HepG2 (cell line): ENCODE measurements at regions not wholly inside any gene's neighbourhood (a gene's known extent, or its start where the extent isn't known, plus 50 kb on each side); places are given as distances from the start of the nearest gene placed in this dataset.
A peak's percentile ranks its signal among the peaks of the same experiment; 100 is the strongest.

ENCODE experiments used
- AHDC1 ChIP-seq: sonication (generic); formaldehyde crosslinking; IDR thresholded peaks from 2 replicates; pipeline ENCODE4 v1.5.1; 2020; ENCODE audit warnings: mild to moderate bottlenecking, missing genetic modification reagents, borderline replicate concordance
- CAMTA2 ChIP-seq: sonication (generic); formaldehyde crosslinking; IDR thresholded peaks from 2 replicates; pipeline ENCODE4 v1.4.0; 2020; ENCODE audit warnings: mild to moderate bottlenecking, missing genetic modification reagents, borderline replicate concordance
- GMEB1 ChIP-seq: sonication (generic); formaldehyde crosslinking; IDR thresholded peaks from 2 replicates; pipeline ENCODE4 v1.5.1; 2020; ENCODE audit warnings: missing genetic modification reagents, mild to moderate bottlenecking, borderline replicate concordance
- IKZF4 ChIP-seq: sonication (generic); formaldehyde crosslinking; IDR thresholded peaks from 2 replicates; pipeline ENCODE4 v1.5.1; 2020; ENCODE audit warnings: borderline replicate concordance, mild to moderate bottlenecking, low read depth, missing genetic modification reagents; ENCODE audit errors: not compliant biosample characterization
- MEIS1 ChIP-seq: sonication (generic); formaldehyde crosslinking; IDR thresholded peaks from 2 replicates; pipeline ENCODE4 v1.9.0; 2021; ENCODE audit warnings: mild to moderate bottlenecking, missing genetic modification reagents, moderate library complexity, borderline replicate concordance
- MZF1 ChIP-seq: sonication (generic); formaldehyde crosslinking; IDR thresholded peaks from 2 replicates; pipeline ENCODE4 v1.8.1; 2023; ENCODE audit warnings: mild to moderate bottlenecking, missing genetic modification reagents, borderline replicate concordance
- PITX1 ChIP-seq: sonication (generic); formaldehyde crosslinking; IDR thresholded peaks from 2 replicates; pipeline ENCODE4 v1.5.1; 2020; ENCODE audit warnings: mild to moderate bottlenecking, missing genetic modification reagents
- POGZ ChIP-seq: sonication (generic); formaldehyde crosslinking; IDR thresholded peaks from 2 replicates; pipeline ENCODE4 v1.4.0; 2020; ENCODE audit warnings: mild to moderate bottlenecking, missing genetic modification reagents
- RARA ChIP-seq: IDR thresholded peaks from 2 replicates; pipeline ENCODE4 v1.6.1; 2016; ENCODE audit warnings: missing genetic modification reagents, missing compliant biosample characterization
- RXRB ChIP-seq: IDR thresholded peaks from 2 replicates; pipeline ENCODE4 v1.6.1; 2016; ENCODE audit warnings: borderline replicate concordance, missing genetic modification reagents, missing compliant biosample characterization
- SAP130 ChIP-seq: IDR thresholded peaks from 2 replicates; pipeline ENCODE4 v1.6.1; 2016; ENCODE audit warnings: low read depth
- SOX6 ChIP-seq, 2 experiments: fragments of 450-650 bp in 1 of 2; sonication (generic) in 1 of 2; formaldehyde crosslinking in 1 of 2; IDR thresholded peaks; 2 replicates each; pipeline versions ENCODE4 v1.4.0 to v1.6.1; 2017 to 2020; ENCODE audit warnings: antibody characterized with exemption in 1 of 2, mild to moderate bottlenecking in 1 of 2, missing genetic modification reagents in 1 of 2
- U2AF2 ChIP-seq: fragments of 200-400 bp; formaldehyde crosslinking; IDR thresholded peaks from 2 replicates; pipeline ENCODE4 v1.6.1; 2017; ENCODE audit warnings: low read depth, mild to moderate bottlenecking, low read length
- XBP1 ChIP-seq: sonication (generic); formaldehyde crosslinking; IDR thresholded peaks from 2 replicates; pipeline ENCODE4 v1.5.0; 2020; ENCODE audit warnings: missing genetic modification reagents
- ZEB1 ChIP-seq: IDR thresholded peaks from 2 replicates; pipeline ENCODE4 v1.6.1; 2012; ENCODE audit warnings: mild to moderate bottlenecking, low read depth, inconsistent platforms; ENCODE audit not compliant: insufficient replicate concordance
- ZNF367 ChIP-seq: sonication (generic); formaldehyde crosslinking; IDR thresholded peaks from 2 replicates; pipeline ENCODE4 v1.4.0; 2020; ENCODE audit warnings: missing genetic modification reagents, borderline replicate concordance
- ZSCAN22 ChIP-seq: sonication (generic); formaldehyde crosslinking; IDR thresholded peaks from 2 replicates; pipeline ENCODE4 v1.4.0; 2020; ENCODE audit warnings: mild to moderate bottlenecking, missing genetic modification reagents
- TF ChIP-seq, protein P1 (sequence below): IDR thresholded peaks from 2 replicates; pipeline ENCODE4 v1.6.1; 2016; ENCODE audit warnings: low read depth

DNA sequence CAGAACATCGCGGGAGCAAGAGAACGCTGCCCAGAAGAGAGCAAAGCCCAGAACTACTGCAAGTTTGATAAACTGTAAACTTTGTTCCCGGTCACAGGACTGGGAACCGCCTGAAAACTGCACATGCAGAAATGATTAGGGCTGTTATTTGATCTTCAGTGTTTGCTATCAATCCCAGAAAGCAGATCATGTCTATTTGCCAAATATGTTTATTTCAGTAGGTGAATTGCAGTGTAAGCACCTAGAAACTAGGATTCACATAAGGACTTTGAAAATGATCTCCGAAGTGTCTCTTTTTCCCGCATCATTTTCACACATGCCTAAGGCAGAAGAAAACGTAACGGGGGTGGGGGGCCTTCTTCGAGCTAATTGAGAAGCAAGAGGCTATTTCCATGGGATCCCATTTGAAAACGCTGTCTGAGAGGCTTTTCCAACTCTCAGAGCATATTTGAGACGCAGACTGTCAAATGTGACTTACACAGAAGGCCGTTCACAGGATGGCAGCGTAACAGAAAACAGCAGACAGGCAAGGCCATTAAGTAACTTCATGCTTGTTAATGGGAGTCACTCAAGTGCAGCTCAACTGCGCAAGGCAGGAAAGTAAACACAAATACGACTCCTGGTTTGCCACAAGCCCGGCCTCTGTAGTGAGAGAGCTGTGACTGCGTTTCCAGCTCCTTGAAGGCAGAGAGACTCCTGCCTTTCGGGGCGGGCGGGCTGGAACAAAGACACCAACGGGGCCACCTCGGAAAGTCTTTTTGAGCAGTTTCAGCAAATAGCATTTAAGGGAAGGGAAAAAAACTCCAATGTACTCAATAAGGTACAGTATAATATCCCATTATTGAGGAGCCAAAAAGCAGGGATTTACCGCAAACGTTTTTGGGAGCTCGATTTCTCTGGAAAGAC is 144.7 kb upstream of the ZNF217 start (continued):
- TF ChIP-seq AHDC1 (CRISPR knock-in tag) (0 out of 2 replicates have a peak, but pooled peaks have one; percentile 32), U2AF2 (no peak), XBP1 (CRISPR knock-in tag) (no peak), IKZF4 (CRISPR knock-in tag) (peak; percentile 43), ZSCAN22 (peak; percentile 36; the same call in 1 of the 2 replicates), ZNF367 (no peak), SOX6 (IDR thresholded peaks at IDR 0.05) (no peak), SOX6 (CRISPR knock-in tag; IDR thresholded peaks at IDR 0.05) (peak; percentile 89), SAP130 (CRISPR knock-in tag) (peak; percentile 84), GMEB1 (CRISPR knock-in tag) (peak; percentile 45; the same call in 1 of the 2 replicates), MEIS1 (no peak; the same call in 1 of the 2 replicates), ZEB1 (peak; percentile 41), RARA (CRISPR knock-in tag) (peak; percentile 77), MZF1 (CRISPR knock-in tag) (no peak), RXRB (peak; percentile 70), POGZ (peak; percentile 8), PITX1 (CRISPR knock-in tag) (peak; percentile 79), CAMTA2 (CRISPR knock-in tag) (no peak)
- TF ChIP-seq, protein P1, sequence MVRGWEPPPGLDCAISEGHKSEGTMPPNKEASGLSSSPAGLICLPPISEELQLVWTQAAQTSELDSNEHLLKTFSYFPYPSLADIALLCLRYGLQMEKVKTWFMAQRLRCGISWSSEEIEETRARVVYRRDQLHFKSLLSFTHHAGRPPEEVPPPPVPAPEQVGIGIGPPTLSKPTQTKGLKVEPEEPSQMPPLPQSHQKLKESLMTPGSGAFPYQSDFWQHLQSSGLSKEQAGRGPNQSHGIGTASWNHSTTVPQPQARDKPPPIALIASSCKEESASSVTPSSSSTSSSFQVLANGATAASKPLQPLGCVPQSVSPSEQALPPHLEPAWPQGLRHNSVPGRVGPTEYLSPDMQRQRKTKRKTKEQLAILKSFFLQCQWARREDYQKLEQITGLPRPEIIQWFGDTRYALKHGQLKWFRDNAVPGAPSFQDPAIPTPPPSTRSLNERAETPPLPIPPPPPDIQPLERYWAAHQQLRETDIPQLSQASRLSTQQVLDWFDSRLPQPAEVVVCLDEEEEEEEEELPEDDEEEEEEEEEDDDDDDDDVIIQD, result peak; percentile 40
